Astrocyte (in vitro differentiated cells and primary cell): ENCODE measurements at regions not wholly inside any gene's neighbourhood (a gene's known extent, or its start where the extent isn't known, plus 50 kb on each side); places are given as distances from the start of the nearest gene placed in this dataset.

Source experiments
- DNase-seq: peaks from one replicate; pipeline ENCODE4 v3.0.0-alpha.2; 2010; ENCODE audit warnings: low read depth
- FAIRE-seq: peaks from 2 replicates; lab custom pipeline; 2011; peaks lifted over from hg19 to GRCh38; lab: Jason Lieb, UNC
- H2AFZ ChIP-seq: 2 replicates; pipeline ENCODE4 v1.6.0; 2012; ENCODE audit warnings: low read depth, low read length, inconsistent platforms
- H3K27ac ChIP-seq: 2 replicates; pipeline ENCODE4 v1.5.1; 2011; ENCODE audit warnings: low read depth, low read length, inconsistent platforms
- H3K27me3 ChIP-seq: 2 replicates; pipeline ENCODE4 v1.6.0; 2011; ENCODE audit warnings: low read length, inconsistent platforms; ENCODE audit not compliant: insufficient read depth
- H3K36me3 ChIP-seq: 2 replicates; pipeline ENCODE4 v1.5.1; 2011; ENCODE audit warnings: low read length, inconsistent platforms; ENCODE audit not compliant: insufficient read depth
- H3K4me1 ChIP-seq: 2 replicates; pipeline ENCODE4 v1.5.1; 2011; ENCODE audit warnings: low read length, inconsistent platforms; ENCODE audit not compliant: insufficient read depth
- H3K4me2 ChIP-seq: 2 replicates; pipeline ENCODE4 v1.6.0; 2012; ENCODE audit warnings: low read length, inconsistent platforms
- H3K4me3 ChIP-seq: 2 replicates; pipeline ENCODE4 v1.5.1; 2011; ENCODE audit warnings: low read depth, mild to moderate bottlenecking, low read length, inconsistent platforms; ENCODE audit not compliant: insufficient read depth
- H3K79me2 ChIP-seq: 2 replicates; pipeline ENCODE4 v1.6.0; 2012; ENCODE audit warnings: mild to moderate bottlenecking, low read length, inconsistent platforms; ENCODE audit not compliant: insufficient read depth
- H3K9ac ChIP-seq: 2 replicates; pipeline ENCODE4 v1.6.0; 2012; ENCODE audit warnings: mild to moderate bottlenecking, low read length, inconsistent platforms
- H3K9me3 ChIP-seq: 2 replicates; pipeline ENCODE4 v1.5.1; 2012; ENCODE audit warnings: low read depth, mild to moderate bottlenecking, low read length, inconsistent platforms; ENCODE audit not compliant: insufficient read depth
- H4K20me1 ChIP-seq: 2 replicates; pipeline ENCODE4 v1.6.0; 2012; ENCODE audit warnings: low read length, inconsistent platforms; ENCODE audit not compliant: insufficient read depth
- H3K27ac Mint-ChIP-seq: one replicate; pipeline ENCODE4 v1.8.0; 2021; ENCODE audit warnings: mild to moderate bottlenecking, mixed read lengths; ENCODE audit not compliant: unreplicated experiment
- H3K27me3 Mint-ChIP-seq: one replicate; pipeline ENCODE4 v1.8.0; 2021; ENCODE audit warnings: low read depth, mixed read lengths; ENCODE audit not compliant: unreplicated experiment
- H3K36me3 Mint-ChIP-seq: one replicate; pipeline ENCODE4 v1.8.0; 2021; ENCODE audit warnings: low read depth, mixed read lengths; ENCODE audit not compliant: unreplicated experiment
- H3K4me1 Mint-ChIP-seq: one replicate; pipeline ENCODE4 v1.8.0; 2021; ENCODE audit warnings: low read depth, mixed read lengths; ENCODE audit not compliant: unreplicated experiment
- H3K4me3 Mint-ChIP-seq: one replicate; pipeline ENCODE4 v1.8.0; 2021; ENCODE audit warnings: mild to moderate bottlenecking, moderate library complexity, mixed read lengths; ENCODE audit not compliant: unreplicated experiment
- H3K9me3 Mint-ChIP-seq: one replicate; pipeline ENCODE4 v1.8.0; 2021; ENCODE audit warnings: mild to moderate bottlenecking, mixed read lengths; ENCODE audit not compliant: unreplicated experiment
- CTCF ChIP-seq: IDR thresholded peaks from 2 replicates; pipeline ENCODE4 v1.5.1; 2011; ENCODE audit warnings: low read depth, mild to moderate bottlenecking, inconsistent platforms, low read length, moderate library complexity; ENCODE audit not compliant: insufficient read depth
- EZH2 ChIP-seq: IDR thresholded peaks from 2 replicates; pipeline ENCODE4 v1.6.1; 2012; ENCODE audit warnings: mild to moderate bottlenecking, low read length, inconsistent platforms; ENCODE audit not compliant: insufficient read depth

GRCh38 chr1:184162281-184162680, 110.8 kb downstream of the TSEN15 start:
- H3K9ac ChIP-seq = no peak overlapping the region
- TF ChIP-seq EZH2 = no peak
- no peak for TF ChIP-seq CTCF
- H3K4me1 ChIP-seq = no peaks in the 10 kb centered on the region
- H3K27ac Mint-ChIP-seq = no peak overlapping the region
- DNase-seq = no peak
- H3K4me2 ChIP-seq = no peak overlapping the region
- H3K4me3 Mint-ChIP-seq = no peak overlapping the region
- H3K79me2 ChIP-seq = no peaks in the 10 kb centered on the region
- H3K4me3 ChIP-seq = no peak overlapping the region
- no peak for FAIRE-seq
- H3K9me3 ChIP-seq = no peaks in the 10 kb centered on the region
- no peak overlapping the region for H3K27ac ChIP-seq
- H3K36me3 Mint-ChIP-seq = no peaks in the 10 kb centered on the region
- no peaks in the 10 kb centered on the region for H3K9me3 Mint-ChIP-seq
- no peaks in the 10 kb centered on the region for H3K27me3 ChIP-seq
- peaks cover 7% of the 10 kb centered on the region for H3K4me1 Mint-ChIP-seq
- H4K20me1 ChIP-seq = no peaks in the 10 kb centered on the region
- H2AFZ ChIP-seq = no peak overlapping the region
- H3K36me3 ChIP-seq = no peaks in the 10 kb centered on the region
- no peaks in the 10 kb centered on the region for H3K27me3 Mint-ChIP-seq

- peaks cover 7% of the 10 kb centered on the region for H3K4me1 Mint-ChIP-seq
- no peak overlapping the region for H3K4me3 Mint-ChIP-seq
- no peak for TF ChIP-seq CTCF
- TF ChIP-seq EZH2 = no peak
- Histone ChIP-seq H3K9me3 (no peaks in the 10 kb centered on the region), H2AFZ (no peak overlapping the region), H3K27me3 (no peaks in the 10 kb centered on the region), H3K4me2 (no peak overlapping the region), H4K20me1 (no peaks in the 10 kb centered on the region), H3K79me2 (no peaks in the 10 kb centered on the region), H3K9ac (no peak overlapping the region), H3K4me1 (no peaks in the 10 kb centered on the region), H3K4me3 (no peak overlapping the region), H3K36me3 (no peaks in the 10 kb centered on the region), H3K27ac (no peak overlapping the region)
- DNase-seq (peak; percentile 78), FAIRE-seq (no peak)
- no peaks in the 10 kb centered on the region for H3K36me3 Mint-ChIP-seq
- H3K27me3 Mint-ChIP-seq = no peaks in the 10 kb centered on the region
- no peak overlapping the region for H3K27ac Mint-ChIP-seq
- no peaks in the 10 kb centered on the region for H3K9me3 Mint-ChIP-seq
These were observed 112.3 kb downstream of the TSEN15 start for GRCh38 chr1:184163674-184164465.

GRCh38 chr1:184164536-184164935, 113.0 kb downstream of the TSEN15 start:
- H3K4me3 ChIP-seq = no peak overlapping the region
- H3K27me3 ChIP-seq = no peaks in the 10 kb centered on the region
- Mint-ChIP-seq H3K9me3 (peaks cover 3% of the 10 kb centered on the region), H3K4me3 (no peak overlapping the region), H3K36me3 (no peaks in the 10 kb centered on the region), H3K27ac (no peak overlapping the region), H3K4me1 (peaks cover 7% of the 10 kb centered on the region), H3K27me3 (no peaks in the 10 kb centered on the region)
- H3K27ac ChIP-seq = no peak overlapping the region
- H3K4me2 ChIP-seq = no peak overlapping the region
- no peak for TF ChIP-seq EZH2
- no peak for TF ChIP-seq CTCF
- no peaks in the 10 kb centered on the region for H4K20me1 ChIP-seq
- H3K79me2 ChIP-seq = no peaks in the 10 kb centered on the region
- H3K36me3 ChIP-seq = no peaks in the 10 kb centered on the region
- H3K9ac ChIP-seq = no peak overlapping the region
- no peaks in the 10 kb centered on the region for H3K9me3 ChIP-seq
- no peaks in the 10 kb centered on the region for H3K4me1 ChIP-seq
- no peak overlapping the region for H2AFZ ChIP-seq
- DNase-seq (no peak), FAIRE-seq (no peak)
